PC-9 (cell line): ENCODE measurements at regions not wholly inside any gene's neighbourhood (a gene's known extent, or its start where the extent isn't known, plus 50 kb on each side); places are given as distances from the start of the nearest gene placed in this dataset.

Experiments
- BruUV-seq: library from RNA; stranded (reverse); fragments of 400-500 nt; replicated peaks from 2 replicates; lab custom pipeline; 2021; lab: Mats Ljungman, UMichigan
- CTCF ChIA-PET: fragments of 300-600 bp; sonication (Branson Sonifier 250); formaldehyde crosslinking; loops from one replicate; lab custom pipeline; 2022; ENCODE audit warnings: antibody characterized with exemption; lab: Charles Lee
- POLR2A ChIA-PET: fragments of 300-600 bp; sonication (Branson Sonifier 250); formaldehyde crosslinking; loops from one replicate; lab custom pipeline; 2022; ENCODE audit warnings: antibody characterized with exemption; ENCODE audit not compliant: unreplicated experiment; lab: Charles Lee
- DNase-seq, 2 experiments: peaks; one replicate each; pipeline versions ENCODE4 v3.0.0 to v3.0.0-alpha.2; 2015 to 2022; ENCODE audit warnings: mixed read lengths in 1 of 2
- H2AFZ ChIP-seq: fragments of 200-600 bp; sonication (generic); 2 replicates; pipeline ENCODE4 v1.8.1; 2017; ENCODE audit warnings: antibody characterized with exemption
- H3F3A ChIP-seq: fragments of 200-600 bp; sonication (generic); 2 replicates; pipeline ENCODE4 v1.8.1; 2017; ENCODE audit warnings: antibody characterized with exemption, mild to moderate bottlenecking, low read depth; ENCODE audit not compliant: insufficient read depth
- H3K27ac ChIP-seq: fragments of 200-600 bp; sonication (generic); 2 replicates; pipeline ENCODE4 v1.6.1; 2016; ENCODE audit warnings: mixed run types
- H3K27me3 ChIP-seq: fragments of 200-600 bp; sonication (generic); 2 replicates; pipeline ENCODE4 v1.6.1; 2016; ENCODE audit warnings: low read depth, mixed run types; ENCODE audit not compliant: insufficient read depth
- H3K36me3 ChIP-seq: fragments of 200-600 bp; sonication (generic); 2 replicates; pipeline ENCODE4 v1.6.1; 2016; ENCODE audit warnings: low read depth, mixed run types
- H3K4me1 ChIP-seq: fragments of 200-600 bp; sonication (generic); replicated peaks from 2 replicates; pipeline ENCODE4 v1.6.1; 2016; ENCODE audit warnings: mixed run types; ENCODE audit not compliant: insufficient read depth
- H3K4me2 ChIP-seq: fragments of 200-600 bp; sonication (generic); 2 replicates; pipeline ENCODE4 v1.6.1; 2017; ENCODE audit warnings: mixed run types
- H3K4me3 ChIP-seq: fragments of 200-600 bp; sonication (generic); 2 replicates; pipeline ENCODE4 v1.6.1; 2016; ENCODE audit warnings: mixed run types
- H3K79me2 ChIP-seq: fragments of 200-600 bp; sonication (generic); 2 replicates; pipeline ENCODE4 v1.6.1; 2017; ENCODE audit warnings: low read depth, mixed run types
- H3K9me2 ChIP-seq: fragments of 200-600 bp; sonication (generic); 2 replicates; pipeline ENCODE4 v1.8.1; 2017; ENCODE audit warnings: mild to moderate bottlenecking; ENCODE audit not compliant: insufficient read depth
- H3K9me3 ChIP-seq: fragments of 200-600 bp; sonication (generic); 2 replicates; pipeline ENCODE4 v1.8.1; 2016; ENCODE audit warnings: low read depth; ENCODE audit not compliant: insufficient read depth
- H4K20me1 ChIP-seq: fragments of 200-600 bp; sonication (generic); 2 replicates; pipeline ENCODE4 v1.8.1; 2017; ENCODE audit not compliant: insufficient read depth
- EZH2 ChIP-seq: fragments of 200-600 bp; sonication (generic); IDR thresholded peaks from 2 replicates; pipeline ENCODE4 v1.8.0; 2017; ENCODE audit warnings: antibody characterized with exemption, low read depth
- intact Hi-C: fragments of 100-400 bp; cut with micrococcal nuclease; formaldehyde crosslinking; loops from one replicate; pipeline ENCODE4 v1.10.0; 2022; ENCODE audit not compliant: unreplicated experiment
- TF ChIP-seq, protein P1 (sequence below): fragments of 200-600 bp; sonication (generic); conservative IDR thresholded peaks from 2 replicates; pipeline ENCODE4 v1.6.1; 2017; ENCODE audit warnings: mixed run types, antibody characterized with exemption, mild to moderate bottlenecking, moderate library complexity

DNA sequence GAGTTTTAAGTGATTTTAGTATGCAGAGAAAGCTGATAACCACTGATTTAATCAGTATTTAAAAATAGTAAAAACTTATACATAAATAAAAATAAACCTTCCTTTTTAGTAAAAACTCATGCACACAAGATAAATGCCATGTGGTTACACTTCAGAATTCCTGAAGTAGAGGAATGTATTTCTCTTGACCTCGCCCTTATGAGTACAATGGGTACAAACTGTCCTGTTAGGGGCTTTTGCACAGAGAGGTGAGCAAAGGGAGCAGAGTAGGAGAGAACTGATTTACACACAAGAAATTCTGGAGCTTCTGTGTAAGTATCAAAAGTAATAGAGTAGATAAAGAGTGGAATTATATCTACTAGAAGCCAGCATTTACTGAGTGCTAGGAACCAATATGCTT, 279.6 kb downstream of the PPP1R3A start:
- intact Hi-C loops = no loop called here
- Histone ChIP-seq H3F3A (no peaks in the 10 kb centered on the region), H3K4me1 (no peaks in the 10 kb centered on the region), H3K9me3 (no peaks in the 10 kb centered on the region), H3K9me2 (no peaks in the 10 kb centered on the region), H3K27ac (no peak overlapping the region), H2AFZ (no peak overlapping the region), H4K20me1 (no peaks in the 10 kb centered on the region), H3K4me3 (no peak overlapping the region), H3K79me2 (no peaks in the 10 kb centered on the region), H3K36me3 (no peaks in the 10 kb centered on the region), H3K27me3 (no peaks in the 10 kb centered on the region), H3K4me2 (no peak overlapping the region)
- CTCF ChIA-PET = no interaction called here
- BruUV-seq = no TSS peak
- no peak for TF ChIP-seq EZH2
- TF ChIP-seq, protein P1, sequence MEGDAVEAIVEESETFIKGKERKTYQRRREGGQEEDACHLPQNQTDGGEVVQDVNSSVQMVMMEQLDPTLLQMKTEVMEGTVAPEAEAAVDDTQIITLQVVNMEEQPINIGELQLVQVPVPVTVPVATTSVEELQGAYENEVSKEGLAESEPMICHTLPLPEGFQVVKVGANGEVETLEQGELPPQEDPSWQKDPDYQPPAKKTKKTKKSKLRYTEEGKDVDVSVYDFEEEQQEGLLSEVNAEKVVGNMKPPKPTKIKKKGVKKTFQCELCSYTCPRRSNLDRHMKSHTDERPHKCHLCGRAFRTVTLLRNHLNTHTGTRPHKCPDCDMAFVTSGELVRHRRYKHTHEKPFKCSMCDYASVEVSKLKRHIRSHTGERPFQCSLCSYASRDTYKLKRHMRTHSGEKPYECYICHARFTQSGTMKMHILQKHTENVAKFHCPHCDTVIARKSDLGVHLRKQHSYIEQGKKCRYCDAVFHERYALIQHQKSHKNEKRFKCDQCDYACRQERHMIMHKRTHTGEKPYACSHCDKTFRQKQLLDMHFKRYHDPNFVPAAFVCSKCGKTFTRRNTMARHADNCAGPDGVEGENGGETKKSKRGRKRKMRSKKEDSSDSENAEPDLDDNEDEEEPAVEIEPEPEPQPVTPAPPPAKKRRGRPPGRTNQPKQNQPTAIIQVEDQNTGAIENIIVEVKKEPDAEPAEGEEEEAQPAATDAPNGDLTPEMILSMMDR = no peak
- DNase-seq = no peak
- POLR2A ChIA-PET = no interaction called here

DNA sequence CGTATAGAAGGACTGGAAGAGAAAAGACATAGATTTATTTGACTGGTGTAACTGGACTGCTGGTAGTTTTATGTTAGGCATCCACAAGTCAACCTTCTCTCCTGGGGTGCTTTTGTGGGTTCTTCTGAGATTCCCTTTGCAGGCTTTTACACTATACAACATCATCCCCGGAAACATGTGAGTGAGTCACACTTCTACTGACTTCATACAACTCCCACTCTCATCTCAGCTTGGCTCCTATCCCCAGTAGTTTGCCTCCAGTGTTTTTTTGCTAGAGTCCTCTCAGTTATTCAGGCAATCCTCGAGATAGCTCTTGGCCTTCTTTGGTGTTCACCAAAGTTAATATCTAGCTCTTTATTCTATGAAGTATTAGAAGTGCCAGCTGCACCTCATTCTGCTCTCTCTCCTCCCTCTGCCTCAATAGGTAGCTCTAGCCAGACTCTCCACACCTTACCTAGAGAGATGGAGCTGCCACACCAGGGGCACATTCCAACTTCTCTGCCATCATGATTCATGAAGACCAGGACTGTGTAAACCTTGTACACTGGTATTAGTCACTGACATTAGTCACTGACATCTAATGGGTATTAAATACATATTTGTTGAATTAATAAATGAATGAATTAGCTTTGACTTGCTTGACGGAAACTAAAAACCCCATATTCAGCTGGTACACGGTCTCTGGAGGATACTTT, 281.9 kb downstream of the PPP1R3A start:
- intact Hi-C loops = no loop called here
- ChIA-PET POLR2A (interaction anchor here (0.6 kb wide), 1 partner anchor 37 kb away, joined by 3 read pairs; no protein-coding TSS in a partner anchor), CTCF (no interaction called here)
- Histone ChIP-seq H3K27ac (no peak overlapping the region), H3F3A (no peaks in the 10 kb centered on the region), H3K36me3 (no peaks in the 10 kb centered on the region), H2AFZ (no peak overlapping the region), H3K9me2 (no peaks in the 10 kb centered on the region), H3K9me3 (no peaks in the 10 kb centered on the region), H3K27me3 (no peaks in the 10 kb centered on the region), H3K4me3 (no peak overlapping the region), H4K20me1 (no peaks in the 10 kb centered on the region), H3K4me2 (no peak overlapping the region), H3K4me1 (no peaks in the 10 kb centered on the region), H3K79me2 (no peaks in the 10 kb centered on the region)
- BruUV-seq = no TSS peak
- no peak for DNase-seq
- no peak for TF ChIP-seq EZH2
- TF ChIP-seq, protein P1 = no peak

DNA sequence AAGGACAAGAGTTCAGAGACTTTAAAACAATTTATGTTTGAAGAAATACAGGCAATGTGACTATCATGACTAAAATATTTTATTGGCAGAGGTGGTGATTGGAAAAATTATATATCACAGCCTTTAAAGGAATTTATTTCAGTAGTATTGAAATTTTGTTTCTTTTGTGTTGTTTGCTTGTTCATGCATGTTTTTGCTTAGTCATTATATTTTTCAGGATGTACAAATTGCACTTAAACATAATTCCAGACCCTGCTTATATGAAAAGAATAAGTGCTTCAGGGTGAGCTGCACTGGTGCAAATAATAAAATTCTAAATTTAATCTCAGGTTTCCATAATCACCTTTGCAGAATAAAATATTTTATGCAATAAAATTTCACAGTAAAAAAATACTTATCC, 283.3 kb downstream of the PPP1R3A start:
- no peak for DNase-seq
- ChIA-PET POLR2A (no interaction called here), CTCF (no interaction called here)
- Histone ChIP-seq H3F3A (no peaks in the 10 kb centered on the region), H2AFZ (no peak overlapping the region), H4K20me1 (no peaks in the 10 kb centered on the region), H3K27ac (no peak overlapping the region), H3K27me3 (no peaks in the 10 kb centered on the region), H3K79me2 (no peaks in the 10 kb centered on the region), H3K9me3 (no peaks in the 10 kb centered on the region), H3K4me2 (no peak overlapping the region), H3K9me2 (no peaks in the 10 kb centered on the region), H3K4me3 (no peak overlapping the region), H3K4me1 (no peaks in the 10 kb centered on the region), H3K36me3 (no peaks in the 10 kb centered on the region)
- no TSS peak for BruUV-seq
- intact Hi-C loops = no loop called here
- TF ChIP-seq, protein P1 = no peak
- no peak for TF ChIP-seq EZH2
